ENCODE measurements at regions not wholly inside any gene's neighbourhood (a gene's known extent, or its start where the extent isn't known, plus 50 kb on each side); places are given as distances from the start of the nearest gene placed in this dataset.

DNA sequence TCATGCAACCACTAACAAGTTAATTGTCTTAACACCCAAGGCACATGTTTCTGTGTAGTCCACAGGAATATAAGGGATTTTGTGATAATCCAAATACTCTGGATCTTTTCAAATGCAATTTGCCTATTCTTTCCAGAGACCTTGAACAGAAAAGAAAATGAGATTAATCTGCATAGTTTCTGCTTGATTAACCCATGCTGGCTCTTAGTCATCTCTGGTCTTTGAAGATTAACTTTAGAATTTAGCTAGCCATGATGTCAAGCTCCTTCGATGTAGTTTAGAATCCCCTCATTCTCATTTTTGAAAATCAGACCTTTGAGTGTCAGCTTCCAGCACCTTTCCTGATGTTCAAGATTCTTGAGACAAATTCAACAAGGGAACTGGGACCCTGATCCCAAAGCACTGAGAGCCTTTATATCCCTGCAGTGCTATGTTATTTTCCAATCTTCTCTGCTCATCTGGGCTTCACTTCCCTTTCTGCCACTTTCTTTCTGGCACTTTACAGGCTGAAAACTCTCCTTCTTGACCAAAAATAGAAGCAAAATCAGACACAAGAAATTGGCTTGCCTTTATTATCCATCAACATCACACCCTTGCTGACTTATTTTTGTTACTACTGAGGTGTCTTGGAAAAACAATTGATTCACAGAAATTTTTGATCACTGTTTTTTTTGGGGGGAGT, 155.5 kb downstream of the PALM2AKAP2 start:
- DNase-seq: no peak
- CTCF ChIA-PET: interaction anchor here (1.9 kb wide), 1 partner anchor 33 kb away, joined by 6 read pairs; no protein-coding TSS in a partner anchor
- Mint-ChIP-seq H3K4me3 (no peak overlapping the region), H3K4me1 (ENCODE audit: low read depth) (peaks cover 31% of the 10 kb centered on the region), H3K27me3 (peaks cover 5% of the 10 kb centered on the region), H3K36me3 (no peaks in the 10 kb centered on the region), H3K9me3 (no peaks in the 10 kb centered on the region), H3K27ac (peak overlapping the region; percentile 81)
- intact Hi-C loops (cut with micrococcal nuclease): loop anchor here (1.0 to 2.0 kb wide), 5 partner anchors 15 to 213 kb away; no protein-coding TSS in a partner anchor
- POLR2A ChIA-PET: interaction anchor here (2.0 kb wide), 2 partner anchors 15 to 213 kb away, joined by 8 to 25 read pairs; no protein-coding TSS in a partner anchor

DNA sequence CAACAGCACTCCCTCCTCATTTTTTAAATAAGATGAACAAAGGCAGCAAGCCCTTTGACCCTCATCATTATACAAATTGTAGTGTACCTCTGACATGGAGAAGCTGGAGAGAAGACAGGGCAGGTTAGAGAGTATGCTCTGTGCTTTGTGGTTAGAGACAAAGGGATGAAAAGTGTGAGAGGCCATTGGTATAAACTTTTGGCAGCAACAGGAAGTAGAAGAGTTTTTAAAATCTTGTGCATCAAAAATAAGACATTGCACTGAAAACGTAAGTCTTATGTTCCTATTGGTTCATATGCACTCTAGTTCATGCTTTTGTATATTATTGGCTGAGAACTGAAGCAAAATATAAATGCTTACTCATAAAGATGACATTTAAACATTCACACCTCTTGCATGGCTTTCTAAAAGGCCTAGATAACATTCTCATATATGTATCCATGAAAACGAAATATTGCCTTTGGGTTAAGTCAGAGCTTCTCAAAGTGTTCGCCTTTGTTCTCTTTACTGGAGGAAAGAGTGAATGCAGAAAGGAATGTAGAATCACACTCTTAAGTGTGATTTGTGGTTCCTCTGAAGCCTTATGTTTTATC, 158.0 kb downstream of the PALM2AKAP2 start:
- ChIA-PET CTCF (no interaction called here), POLR2A (no interaction called here)
- Mint-ChIP-seq H3K4me3 (no peak overlapping the region), H3K27ac (no peak overlapping the region), H3K27me3 (peaks cover 5% of the 10 kb centered on the region), H3K4me1 (ENCODE audit: low read depth) (peaks cover 31% of the 10 kb centered on the region), H3K36me3 (no peaks in the 10 kb centered on the region), H3K9me3 (no peaks in the 10 kb centered on the region)
- no peak for DNase-seq
- intact Hi-C loops (cut with micrococcal nuclease): no loop called here

DNA sequence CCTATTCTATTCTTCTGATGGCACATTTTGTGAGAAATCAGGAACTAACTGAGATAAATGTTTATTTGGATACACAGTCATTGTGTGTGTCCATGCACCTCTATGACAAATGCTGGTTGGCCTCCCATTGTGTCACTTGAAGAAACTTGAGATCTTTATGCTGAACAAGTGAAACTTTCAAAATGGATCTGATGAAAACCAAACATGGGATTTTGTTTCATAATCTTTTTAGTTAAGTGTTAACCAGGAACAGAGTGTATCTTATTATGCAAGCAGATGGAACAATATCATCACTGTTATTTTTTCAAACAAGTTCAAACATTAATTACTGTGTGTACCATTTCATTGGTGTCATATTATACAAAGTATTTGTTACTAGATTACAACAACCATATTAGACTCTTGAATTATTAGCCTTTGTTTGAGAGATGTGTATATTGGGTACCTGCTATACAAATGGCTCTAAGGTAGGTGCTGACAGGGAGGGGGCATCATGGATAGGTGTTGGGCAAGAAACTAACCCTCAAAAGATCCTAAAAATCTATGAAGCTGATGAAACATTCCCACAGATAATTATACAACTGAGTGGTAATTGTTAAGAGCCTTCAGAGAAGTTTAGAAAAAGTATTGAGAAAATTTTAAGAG, 159.8 kb downstream of the PALM2AKAP2 start:
- Mint-ChIP-seq H3K27ac (no peak overlapping the region), H3K36me3 (no peaks in the 10 kb centered on the region), H3K27me3 (no peaks in the 10 kb centered on the region), H3K9me3 (no peaks in the 10 kb centered on the region), H3K4me3 (no peak overlapping the region), H3K4me1 (ENCODE audit: low read depth) (peaks cover 21% of the 10 kb centered on the region)
- DNase-seq: no peak
- intact Hi-C loops (cut with micrococcal nuclease): no loop called here
- CTCF ChIA-PET: no interaction called here
- POLR2A ChIA-PET: no interaction called here

DNA sequence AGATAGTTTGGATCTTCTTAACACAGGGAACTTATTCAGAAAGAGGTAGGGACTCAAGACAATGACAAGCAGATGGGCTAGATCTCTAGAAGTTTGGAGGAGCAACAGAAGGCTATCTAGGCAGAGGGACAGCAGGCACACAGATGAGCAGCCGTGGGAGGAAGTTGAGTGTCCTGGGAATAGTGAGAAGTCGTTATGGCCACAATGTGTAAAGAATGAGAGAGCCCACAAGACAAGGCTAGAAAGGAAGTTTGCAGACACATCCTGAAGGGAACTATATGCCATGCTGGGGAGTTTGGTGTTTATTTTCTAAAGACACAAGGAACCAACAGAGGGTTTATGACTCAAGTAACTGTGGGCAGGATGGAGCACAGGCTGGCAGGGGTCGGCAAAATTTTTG, 160.6 kb downstream of the PALM2AKAP2 start:
- H3K9me3 Mint-ChIP-seq: no peaks in the 10 kb centered on the region
- intact Hi-C loops (cut with micrococcal nuclease): no loop called here
- ChIA-PET CTCF (no interaction called here), POLR2A (no interaction called here)
- no peak overlapping the region for H3K27ac Mint-ChIP-seq
- no peak for DNase-seq
- H3K36me3 Mint-ChIP-seq: no peaks in the 10 kb centered on the region
- H3K27me3 Mint-ChIP-seq: no peaks in the 10 kb centered on the region
- peaks cover 14% of the 10 kb centered on the region for H3K4me1 Mint-ChIP-seq (ENCODE audit: low read depth)
- H3K4me3 Mint-ChIP-seq: no peak overlapping the region

DNA sequence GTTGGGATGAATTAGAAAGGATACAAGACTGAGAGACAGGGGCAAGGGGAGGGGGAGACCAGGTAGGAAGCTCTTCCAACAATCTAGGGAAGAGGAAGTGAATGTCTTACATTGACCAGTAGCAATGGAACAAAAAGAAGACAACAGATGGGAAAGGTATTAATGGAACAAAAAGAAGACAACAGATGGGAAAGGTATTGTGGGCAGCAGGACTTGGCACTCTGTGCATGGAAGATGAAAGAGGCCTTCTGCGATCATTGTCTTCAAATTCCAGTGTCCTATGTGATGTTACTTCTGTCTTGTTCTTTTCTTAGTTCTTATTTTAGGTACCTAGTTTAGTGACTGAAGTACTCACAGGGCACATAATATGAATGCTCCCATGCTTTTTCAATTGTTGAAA, 161.8 kb downstream of the PALM2AKAP2 start:
- Mint-ChIP-seq H3K4me3 (no peak overlapping the region), H3K27me3 (no peaks in the 10 kb centered on the region), H3K9me3 (no peaks in the 10 kb centered on the region), H3K36me3 (no peaks in the 10 kb centered on the region), H3K27ac (no peak overlapping the region), H3K4me1 (ENCODE audit: low read depth) (peaks cover 6% of the 10 kb centered on the region)
- intact Hi-C loops (cut with micrococcal nuclease): no loop called here
- no peak for DNase-seq
- ChIA-PET POLR2A (no interaction called here), CTCF (interaction anchor here (0.7 kb wide), 1 partner anchor 39 kb away, joined by 3 read pairs; no protein-coding TSS in a partner anchor)

DNA sequence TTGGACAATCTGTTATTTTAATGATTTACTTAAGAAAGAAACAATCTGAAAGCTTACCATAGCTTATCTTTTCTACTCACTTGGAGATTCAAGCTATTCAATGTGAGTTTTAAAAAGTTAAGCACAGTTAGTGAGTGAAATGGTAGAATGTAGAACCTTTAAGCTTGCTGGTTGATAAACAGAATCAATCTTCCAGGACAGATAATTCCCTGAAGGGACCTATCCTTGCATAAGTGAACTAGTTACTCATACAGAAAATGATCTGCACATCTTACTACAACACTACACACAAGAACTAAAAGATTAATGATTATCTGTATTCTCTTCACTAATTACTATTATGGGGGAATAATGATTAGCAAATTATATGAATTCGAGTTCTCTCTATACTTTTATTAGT, 165.6 kb downstream of the PALM2AKAP2 start:
- intact Hi-C loops (cut with micrococcal nuclease): no loop called here
- no peaks in the 10 kb centered on the region for H3K27me3 Mint-ChIP-seq
- H3K9me3 Mint-ChIP-seq: no peaks in the 10 kb centered on the region
- no peaks in the 10 kb centered on the region for H3K36me3 Mint-ChIP-seq
- ChIA-PET CTCF (interaction anchor here (0.9 to 2.1 kb wide), 2 partner anchors 24 to 44 kb away, joined by 3 to 4 read pairs; no protein-coding TSS in a partner anchor), POLR2A (no interaction called here)
- no peak overlapping the region for H3K4me3 Mint-ChIP-seq
- peaks cover 4% of the 10 kb centered on the region for H3K4me1 Mint-ChIP-seq (ENCODE audit: low read depth)
- H3K27ac Mint-ChIP-seq: no peak overlapping the region
- no peak for DNase-seq

DNA sequence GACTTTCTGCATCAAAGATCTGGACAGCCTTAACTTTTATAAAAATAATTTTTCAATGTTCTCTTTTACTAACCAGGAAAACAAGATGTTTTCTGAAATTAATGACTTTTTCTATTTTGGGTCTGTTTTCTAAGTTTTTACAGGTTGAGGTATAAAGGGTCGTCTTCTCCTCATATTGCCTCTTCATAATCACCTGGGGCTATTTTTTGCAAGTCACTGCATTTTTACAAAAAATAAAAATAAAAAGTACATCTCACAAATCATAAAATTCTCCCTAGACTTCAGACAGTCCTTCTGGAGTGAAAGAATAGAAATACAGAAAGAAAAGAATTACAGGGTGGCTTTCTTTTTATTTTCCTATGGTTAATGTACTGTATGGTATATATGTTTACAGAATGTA, 168.5 kb downstream of the PALM2AKAP2 start:
- intact Hi-C loops (cut with micrococcal nuclease): no loop called here
- H3K36me3 Mint-ChIP-seq: no peaks in the 10 kb centered on the region
- H3K27me3 Mint-ChIP-seq: no peaks in the 10 kb centered on the region
- H3K4me3 Mint-ChIP-seq: no peak overlapping the region
- H3K9me3 Mint-ChIP-seq: no peaks in the 10 kb centered on the region
- ChIA-PET POLR2A (no interaction called here), CTCF (interaction anchor here (1.1 kb wide), 1 partner anchor 109 kb away, joined by 3 read pairs; no protein-coding TSS in a partner anchor)
- no peak overlapping the region for H3K27ac Mint-ChIP-seq
- no peak for DNase-seq
- peaks cover 30% of the 10 kb centered on the region for H3K4me1 Mint-ChIP-seq (ENCODE audit: low read depth)

DNA sequence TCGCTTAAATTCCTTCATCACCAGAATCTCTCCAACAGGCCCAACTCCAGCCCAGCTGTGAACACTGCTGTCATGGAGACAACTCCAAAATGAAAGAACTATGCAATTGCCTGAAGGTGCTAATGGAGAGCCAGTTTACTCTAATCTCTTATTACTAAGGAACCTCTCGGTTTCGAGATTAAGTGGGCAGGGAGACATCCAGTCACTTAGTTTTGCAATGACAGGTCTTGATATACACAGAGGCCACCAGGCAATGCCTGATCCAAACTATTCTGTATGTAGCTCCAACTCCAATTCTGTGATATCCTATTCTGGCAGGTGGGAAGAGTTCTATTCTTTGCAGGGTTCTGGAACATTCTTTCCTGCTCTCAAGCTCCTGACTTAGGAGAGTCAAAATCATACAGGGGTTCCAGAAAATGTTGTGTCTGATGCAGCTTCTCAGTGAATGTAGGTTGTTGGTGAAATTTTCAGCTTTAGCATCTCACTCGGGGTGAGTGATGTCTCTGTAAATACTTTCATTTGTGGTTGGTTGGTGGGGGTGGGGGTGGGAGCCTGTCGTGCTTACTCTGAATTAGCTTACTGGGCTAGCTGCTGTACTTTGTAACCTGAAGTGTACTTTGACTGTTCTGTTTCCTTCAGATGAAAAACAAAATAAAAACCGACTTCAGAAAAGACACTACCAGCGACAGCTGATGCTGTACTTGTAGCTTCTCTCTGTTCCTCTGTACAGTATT, 170.9 kb downstream of the PALM2AKAP2 start:
- Mint-ChIP-seq H3K4me1 (ENCODE audit: low read depth) (peaks cover 30% of the 10 kb centered on the region), H3K27me3 (no peaks in the 10 kb centered on the region), H3K4me3 (peak overlapping the region; percentile 23), H3K36me3 (no peaks in the 10 kb centered on the region), H3K9me3 (no peaks in the 10 kb centered on the region), H3K27ac (peak overlapping the region; percentile 82)
- intact Hi-C loops (cut with micrococcal nuclease): loop anchor here (1.0 to 2.0 kb wide), 8 partner anchors 16 to 197 kb away; no protein-coding TSS in a partner anchor
- DNase-seq: peak; percentile 64
- ChIA-PET CTCF (interaction anchor here (0.8 to 2.7 kb wide), 10 partner anchors 15 to 207 kb away, joined by 3 to 11 read pairs (median 5); no protein-coding TSS in a partner anchor), POLR2A (interaction anchor here (0.6 to 2.2 kb wide), 12 partner anchors 16 to 1484 kb away, joined by 3 to 25 read pairs (median 4); no protein-coding TSS in a partner anchor)

DNA sequence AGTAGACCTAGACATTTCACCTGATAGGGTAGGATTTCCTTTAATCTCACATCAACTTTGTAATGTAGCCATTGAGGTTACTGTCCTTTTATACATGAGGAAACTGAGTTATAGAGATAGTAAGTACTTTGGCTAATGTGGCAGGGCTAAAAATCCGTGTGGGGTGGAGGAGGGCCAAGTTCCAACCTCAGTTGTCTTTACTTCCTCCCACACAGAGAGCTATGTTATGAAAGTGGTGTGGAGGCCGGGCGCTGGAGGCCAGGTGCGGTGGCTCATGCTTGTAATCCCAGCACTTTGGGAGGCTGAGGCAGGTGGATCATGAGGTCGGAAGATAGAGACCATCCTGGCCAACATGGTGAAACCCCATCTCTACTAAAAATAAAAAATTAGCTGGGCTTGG, 173.3 kb downstream of the PALM2AKAP2 start:
- no peaks in the 10 kb centered on the region for H3K9me3 Mint-ChIP-seq
- ChIA-PET CTCF (interaction anchor here (1.3 to 1.5 kb wide), 4 partner anchors 10 to 94 kb away, joined by 3 to 6 read pairs (median 4); no protein-coding TSS in a partner anchor), POLR2A (no interaction called here)
- H3K27ac Mint-ChIP-seq: no peak overlapping the region
- peaks cover 2% of the 10 kb centered on the region for H3K27me3 Mint-ChIP-seq
- H3K4me3 Mint-ChIP-seq: no peak overlapping the region
- peaks cover 34% of the 10 kb centered on the region for H3K4me1 Mint-ChIP-seq (ENCODE audit: low read depth)
- no peaks in the 10 kb centered on the region for H3K36me3 Mint-ChIP-seq
- intact Hi-C loops (cut with micrococcal nuclease): no loop called here
- DNase-seq: no peak

DNA sequence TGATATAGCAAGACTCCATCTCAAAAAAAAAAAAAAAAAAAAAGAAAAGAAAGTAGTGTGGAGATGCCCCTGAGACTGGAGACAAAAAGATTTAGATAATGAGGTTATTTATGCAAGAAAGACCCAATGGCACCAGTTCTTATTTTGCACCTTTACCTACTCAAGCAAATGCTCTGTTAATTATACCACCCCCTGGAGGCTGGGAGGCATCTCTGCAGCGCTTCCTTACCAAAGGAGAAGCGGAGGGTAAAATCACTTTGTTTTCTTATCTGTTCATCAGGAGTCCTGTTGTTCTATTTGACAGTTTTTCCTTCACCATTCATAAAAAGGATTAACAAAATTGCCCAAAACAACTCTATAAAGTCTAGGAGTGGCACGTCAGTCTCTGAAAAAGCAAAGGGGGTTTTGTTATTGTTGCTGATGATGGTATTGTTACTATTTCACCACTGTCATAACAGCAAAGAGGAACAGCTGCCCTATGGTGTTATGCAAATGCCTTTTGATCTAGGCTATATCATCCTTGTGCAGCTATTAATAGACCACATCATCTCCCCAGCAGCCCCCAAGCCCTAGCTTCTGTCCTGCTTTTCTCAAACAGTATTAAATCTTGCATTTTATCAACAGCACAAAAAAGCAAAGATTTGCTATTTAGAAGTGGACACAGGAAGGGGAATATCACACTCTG, 174.0 kb downstream of the PALM2AKAP2 start:
- POLR2A ChIA-PET: no interaction called here
- H3K4me1 Mint-ChIP-seq (ENCODE audit: low read depth): peaks cover 34% of the 10 kb centered on the region

DNA sequence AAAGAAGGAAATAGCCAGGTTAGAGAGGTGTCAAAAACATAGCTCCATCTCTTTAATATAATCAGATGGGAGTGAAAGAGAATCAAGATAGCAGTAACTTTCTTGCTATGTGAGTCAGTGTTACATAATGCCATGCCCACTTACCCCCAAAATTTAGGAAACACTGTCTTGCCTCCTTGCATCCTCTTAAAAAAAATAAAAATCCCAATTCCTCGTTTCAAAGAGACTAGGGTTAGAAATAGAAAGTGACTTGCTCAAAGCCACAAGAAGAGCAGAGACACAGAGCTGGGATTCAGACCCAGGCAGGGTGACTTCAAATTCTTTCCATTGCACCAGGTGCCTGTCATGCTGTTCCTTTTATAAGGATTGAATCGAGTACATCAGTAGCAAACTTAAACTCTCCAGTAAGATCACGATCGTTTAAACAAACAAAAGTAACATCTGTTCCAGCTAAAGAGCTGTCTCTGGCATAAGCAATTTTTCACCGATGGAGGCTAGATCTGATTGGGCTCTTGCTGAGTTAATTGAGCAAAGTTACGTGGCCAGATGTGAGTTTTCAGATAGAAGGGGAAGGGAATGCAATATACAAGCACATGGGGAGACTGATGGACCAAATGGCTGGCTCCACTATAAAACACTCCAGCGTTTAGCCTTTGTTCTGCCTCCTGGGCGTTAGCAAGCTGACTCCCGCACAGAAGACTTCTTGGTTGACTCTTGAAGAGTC, 176.9 kb downstream of the PALM2AKAP2 start:
- no peaks in the 10 kb centered on the region for H3K9me3 Mint-ChIP-seq
- H3K27me3 Mint-ChIP-seq: peaks cover 2% of the 10 kb centered on the region
- DNase-seq: no peak
- no peak overlapping the region for H3K27ac Mint-ChIP-seq
- ChIA-PET POLR2A (interaction anchor here (0.7 to 1.5 kb wide), 2 partner anchors 11 to 22 kb away, joined by 3 to 4 read pairs; no protein-coding TSS in a partner anchor), CTCF (no interaction called here)
- H3K4me1 Mint-ChIP-seq (ENCODE audit: low read depth): peaks cover 25% of the 10 kb centered on the region
- H3K36me3 Mint-ChIP-seq: no peaks in the 10 kb centered on the region
- H3K4me3 Mint-ChIP-seq: no peak overlapping the region
- intact Hi-C loops (cut with micrococcal nuclease): no loop called here

More for the DNA sequence above, 174.0 kb downstream of the PALM2AKAP2 start:
- Mint-ChIP-seq H3K27ac (no peak overlapping the region), H3K4me3 (no peak overlapping the region), H3K36me3 (no peaks in the 10 kb centered on the region), H3K9me3 (no peaks in the 10 kb centered on the region), H3K27me3 (peaks cover 2% of the 10 kb centered on the region)
- no peak for DNase-seq
- CTCF ChIA-PET: no interaction called here
- intact Hi-C loops (cut with micrococcal nuclease): no loop called here

Data from activated CD4-positive, alpha-beta memory T cell treated with anti-CD3 and anti-CD28 coated beads for 36 hours (primary cell).